ENCODE measurements at regions not wholly inside any gene's neighbourhood (a gene's known extent, or its start where the extent isn't known, plus 50 kb on each side); places are given as distances from the start of the nearest gene placed in this dataset.

DNA sequence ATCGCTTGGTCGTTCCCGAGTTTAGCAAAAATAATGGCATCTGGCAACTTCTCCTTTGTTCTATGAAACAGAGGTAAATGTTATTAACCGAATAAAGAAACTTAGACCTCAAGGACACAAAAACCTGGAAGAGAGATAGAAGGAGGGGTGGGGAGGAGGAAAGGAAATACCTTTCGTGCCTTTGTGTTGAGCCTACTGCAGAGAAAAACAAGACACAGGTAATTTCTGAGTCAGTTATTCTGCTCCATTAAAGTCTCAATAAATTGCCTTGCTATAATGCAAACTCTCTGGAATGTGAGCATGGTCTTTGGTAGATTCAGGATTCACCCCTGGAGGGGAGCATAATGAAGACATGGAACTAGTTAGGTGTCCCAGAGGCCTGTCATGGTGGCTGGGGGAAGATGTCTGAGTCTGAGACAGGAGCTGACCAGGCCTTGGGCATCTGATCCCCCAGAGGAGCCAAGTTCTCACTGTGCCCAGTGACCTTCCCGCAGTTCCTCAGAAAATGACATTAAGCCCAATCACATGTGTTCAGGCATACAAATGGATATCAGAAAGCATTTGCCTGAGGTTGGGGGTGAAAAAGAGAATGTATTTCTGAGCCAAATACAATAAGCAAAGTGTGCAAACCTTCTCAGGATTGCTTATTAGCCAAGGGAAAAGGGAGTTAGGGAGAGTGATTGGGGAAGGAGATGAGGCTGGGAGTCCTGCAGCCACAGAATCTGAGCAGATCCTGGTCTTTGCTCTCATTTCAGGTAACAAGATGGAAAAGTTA, 72.6 kb upstream of the CADM1 start:
- ChIA-PET CTCF (no interaction called here), POLR2A (no interaction called here)
- no peak for DNase-seq (ENCODE audit: low read depth in 1 of 2, low spot score in 1 of 2)
- no peak overlapping the region for H3K4me3 ChIP-seq
- H3K9me3 ChIP-seq: no peaks in the 10 kb centered on the region
- 92% methylated on average over 6 of the region's 6 CpGs for WGBS (ENCODE audit: missing lambda C conversion rate)
- no peak overlapping the region for H3K27ac ChIP-seq
- no peak for FAIRE-seq
- H3K4me1 ChIP-seq: 0 out of 3 replicates have a peak, but pooled peaks cover 2% of the 10 kb centered on the region
- TF ChIP-seq KDM1A (IDR thresholded peaks at IDR 0.05; ENCODE audit: low read depth): no peak
- no peak for TF ChIP-seq EP300 (IDR thresholded peaks at IDR 0.05)
- no peak for TF ChIP-seq RARB (CRISPR knock-in tag; IDR thresholded peaks at IDR 0.05)
- TF ChIP-seq, protein P1, sequence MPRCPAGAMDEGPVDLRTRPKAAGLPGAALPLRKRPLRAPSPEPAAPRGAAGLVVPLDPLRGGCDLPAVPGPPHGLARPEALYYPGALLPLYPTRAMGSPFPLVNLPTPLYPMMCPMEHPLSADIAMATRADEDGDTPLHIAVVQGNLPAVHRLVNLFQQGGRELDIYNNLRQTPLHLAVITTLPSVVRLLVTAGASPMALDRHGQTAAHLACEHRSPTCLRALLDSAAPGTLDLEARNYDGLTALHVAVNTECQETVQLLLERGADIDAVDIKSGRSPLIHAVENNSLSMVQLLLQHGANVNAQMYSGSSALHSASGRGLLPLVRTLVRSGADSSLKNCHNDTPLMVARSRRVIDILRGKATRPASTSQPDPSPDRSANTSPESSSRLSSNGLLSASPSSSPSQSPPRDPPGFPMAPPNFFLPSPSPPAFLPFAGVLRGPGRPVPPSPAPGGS (IDR thresholded peaks at IDR 0.05): no peak
- TF ChIP-seq MAFK (IDR thresholded peaks at IDR 0.05; ENCODE audit: partially characterized antibody): no peak
- no peak for TF ChIP-seq HEYL (CRISPR knock-in tag; IDR thresholded peaks at IDR 0.05)
- TF ChIP-seq MAZ (IDR thresholded peaks at IDR 0.05; ENCODE audit: borderline replicate concordance, low read depth, low read length): no peak
- no peak for TF ChIP-seq RNF2 (IDR thresholded peaks at IDR 0.05; ENCODE audit: borderline replicate concordance, low read depth)
- no peak for TF ChIP-seq FOSL2 (IDR thresholded peaks at IDR 0.05)
- no peak for TF ChIP-seq FOSL2 (CRISPR knock-in tag; IDR thresholded peaks at IDR 0.05)
- no peak for TF ChIP-seq NFE2L2 (conservative IDR thresholded peaks at IDR 0.05; ENCODE audit: low read length)
- TF ChIP-seq GATA3 (IDR thresholded peaks at IDR 0.05; ENCODE audit: borderline replicate concordance): no peak
- TF ChIP-seq SREBF2 (IDR thresholded peaks at IDR 0.05): no peak
- TF ChIP-seq ZSCAN20 (CRISPR knock-in tag; IDR thresholded peaks at IDR 0.05): no peak
- TF ChIP-seq ZFP36 (IDR thresholded peaks at IDR 0.05; ENCODE audit: borderline replicate concordance, partially characterized antibody): no peak
- TF ChIP-seq CHD4 (IDR thresholded peaks at IDR 0.05; ENCODE audit: borderline replicate concordance): no peak
- no peak for TF ChIP-seq ESRRA (IDR thresholded peaks at IDR 0.05; ENCODE audit: borderline replicate concordance, low read length)
- TF ChIP-seq HOXB13 (CRISPR knock-in tag; IDR thresholded peaks at IDR 0.05; ENCODE audit: low read depth): no peak
- no peak for TF ChIP-seq BHLHE40 (IDR thresholded peaks at IDR 0.05; ENCODE audit: low read depth, low read length)
- H3K4me2 ChIP-seq: no peak overlapping the region
- ATAC-seq: no peak

DNA sequence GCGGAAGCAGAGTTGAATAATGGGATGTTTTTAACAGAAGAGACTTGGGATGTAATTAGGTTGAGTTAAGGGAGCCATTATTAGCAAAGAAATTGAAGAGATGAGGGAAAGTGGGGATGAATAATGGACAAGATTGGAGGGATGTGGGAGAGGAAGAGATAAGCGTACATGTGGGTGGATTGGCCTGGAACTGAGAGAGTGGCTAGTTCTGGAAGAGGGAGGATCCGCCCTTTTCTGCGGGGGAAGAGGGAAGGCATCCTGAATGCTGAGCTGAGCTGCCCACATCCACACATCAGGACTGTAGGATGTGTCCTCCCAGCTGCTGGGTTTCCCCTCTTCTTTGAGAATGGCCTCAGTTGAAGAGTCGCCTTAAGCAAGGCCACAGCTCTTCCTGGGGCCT, 68.3 kb upstream of the CADM1 start:
- ChIA-PET CTCF (no interaction called here), POLR2A (no interaction called here)
- no peaks in the 10 kb centered on the region for H3K9me3 ChIP-seq
- 75% methylated on average over 5 of the region's 5 CpGs for WGBS (ENCODE audit: missing lambda C conversion rate)
- no peak for DNase-seq (ENCODE audit: low read depth in 1 of 2, low spot score in 1 of 2)
- no peak overlapping the region for H3K27ac ChIP-seq
- ATAC-seq: no peak
- no peak for FAIRE-seq
- H3K4me1 ChIP-seq: no peaks in the 10 kb centered on the region
- TF ChIP-seq CBX8 (IDR thresholded peaks at IDR 0.05) (no peak), TFCP2L1 (CRISPR knock-in tag; IDR thresholded peaks at IDR 0.05) (no peak), RFX5 (IDR thresholded peaks at IDR 0.05) (no peak), HOXB13 (CRISPR knock-in tag; IDR thresholded peaks at IDR 0.05; ENCODE audit: low read depth) (no peak)
- TF ChIP-seq, protein P2, sequence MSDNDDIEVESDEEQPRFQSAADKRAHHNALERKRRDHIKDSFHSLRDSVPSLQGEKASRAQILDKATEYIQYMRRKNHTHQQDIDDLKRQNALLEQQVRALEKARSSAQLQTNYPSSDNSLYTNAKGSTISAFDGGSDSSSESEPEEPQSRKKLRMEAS (IDR thresholded peaks at IDR 0.05): no peak
- TF ChIP-seq, protein P3, sequence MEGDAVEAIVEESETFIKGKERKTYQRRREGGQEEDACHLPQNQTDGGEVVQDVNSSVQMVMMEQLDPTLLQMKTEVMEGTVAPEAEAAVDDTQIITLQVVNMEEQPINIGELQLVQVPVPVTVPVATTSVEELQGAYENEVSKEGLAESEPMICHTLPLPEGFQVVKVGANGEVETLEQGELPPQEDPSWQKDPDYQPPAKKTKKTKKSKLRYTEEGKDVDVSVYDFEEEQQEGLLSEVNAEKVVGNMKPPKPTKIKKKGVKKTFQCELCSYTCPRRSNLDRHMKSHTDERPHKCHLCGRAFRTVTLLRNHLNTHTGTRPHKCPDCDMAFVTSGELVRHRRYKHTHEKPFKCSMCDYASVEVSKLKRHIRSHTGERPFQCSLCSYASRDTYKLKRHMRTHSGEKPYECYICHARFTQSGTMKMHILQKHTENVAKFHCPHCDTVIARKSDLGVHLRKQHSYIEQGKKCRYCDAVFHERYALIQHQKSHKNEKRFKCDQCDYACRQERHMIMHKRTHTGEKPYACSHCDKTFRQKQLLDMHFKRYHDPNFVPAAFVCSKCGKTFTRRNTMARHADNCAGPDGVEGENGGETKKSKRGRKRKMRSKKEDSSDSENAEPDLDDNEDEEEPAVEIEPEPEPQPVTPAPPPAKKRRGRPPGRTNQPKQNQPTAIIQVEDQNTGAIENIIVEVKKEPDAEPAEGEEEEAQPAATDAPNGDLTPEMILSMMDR (IDR thresholded peaks at IDR 0.05): no peak
- TF ChIP-seq, protein P4, sequence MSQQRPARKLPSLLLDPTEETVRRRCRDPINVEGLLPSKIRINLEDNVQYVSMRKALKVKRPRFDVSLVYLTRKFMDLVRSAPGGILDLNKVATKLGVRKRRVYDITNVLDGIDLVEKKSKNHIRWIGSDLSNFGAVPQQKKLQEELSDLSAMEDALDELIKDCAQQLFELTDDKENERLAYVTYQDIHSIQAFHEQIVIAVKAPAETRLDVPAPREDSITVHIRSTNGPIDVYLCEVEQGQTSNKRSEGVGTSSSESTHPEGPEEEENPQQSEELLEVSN (IDR thresholded peaks at IDR 0.05; ENCODE audit: borderline replicate concordance, low read depth): no peak
- no peak overlapping the region for H3K4me2 ChIP-seq
- H3K4me3 ChIP-seq: no peak overlapping the region
